Activated CD4-positive, alpha-beta T cell treated with anti-CD3 and anti-CD28 coated beads for 24 hours (primary cell): ENCODE measurements at regions not wholly inside any gene's neighbourhood (a gene's known extent, or its start where the extent isn't known, plus 50 kb on each side); places are given as distances from the start of the nearest gene placed in this dataset.

Experiments used
- DNase-seq, 2 donors: peaks; one replicate each; pipeline ENCODE4 v3.0.0-alpha.2; 2020; ENCODE audit warnings: low read depth in 2 of 2

DNA sequence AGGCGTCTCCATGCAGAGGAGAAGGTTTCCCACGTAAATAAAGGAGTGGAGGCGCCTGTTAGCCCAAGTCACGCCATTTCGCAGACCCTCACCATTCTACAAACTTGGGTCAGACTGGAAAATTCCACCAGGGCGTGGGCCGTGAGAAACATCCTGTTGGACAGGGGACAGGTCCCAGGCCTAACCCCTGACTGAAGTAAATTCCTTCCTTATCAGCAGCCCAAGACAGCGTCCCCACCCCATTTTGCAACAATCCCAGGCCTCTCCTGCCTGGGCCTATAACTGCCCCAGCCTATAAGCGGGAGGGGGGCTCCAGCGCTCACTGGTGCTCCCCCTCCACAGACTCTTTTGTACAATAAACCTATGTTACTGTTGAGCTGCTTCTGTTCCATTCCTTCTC lies 57.3 kb upstream of the CBLN2 start:
- DNase-seq, result no peak
